SKM-1 (cell line): ENCODE measurements at regions not wholly inside any gene's neighbourhood (a gene's known extent, or its start where the extent isn't known, plus 50 kb on each side); places are given as distances from the start of the nearest gene placed in this dataset.

Experiments used
- DNase-seq: peaks from one replicate; lab custom pipeline; 2025; ENCODE audit not compliant: unreplicated experiment; lab: John Stamatoyannopoulos, UW

- no peak for DNase-seq
Observed at GRCh38 chr6:156087487-156087886, 631.8 kb upstream of the NOX3 start.

GRCh38 chr6:156082012-156082411, 626.4 kb upstream of the NOX3 start:
- no peak for DNase-seq

- DNase-seq = no peak
Observed at GRCh38 chr6:156080371-156080770, 624.7 kb upstream of the NOX3 start.

GRCh38 chr6:156068881-156069280, 613.2 kb upstream of the NOX3 start:
- DNase-seq = no peak

- DNase-seq = no peak
Observed at GRCh38 chr6:156065849-156066248, 610.2 kb upstream of the NOX3 start.

GRCh38 chr6:156062091-156062563, 606.5 kb upstream of the NOX3 start:
- no peak for DNase-seq

GRCh38 chr6:156061465-156061864, 605.8 kb upstream of the NOX3 start:
- DNase-seq = no peak

GRCh38 chr6:156060013-156060412, 604.4 kb upstream of the NOX3 start:
- DNase-seq = no peak

GRCh38 chr6:156058356-156058755, 602.7 kb upstream of the NOX3 start:
- no peak for DNase-seq

- DNase-seq = no peak
Observed at GRCh38 chr6:156057869-156058268, 602.2 kb upstream of the NOX3 start.

GRCh38 chr6:156056085-156056484, 600.4 kb upstream of the NOX3 start:
- DNase-seq = no peak

GRCh38 chr6:156053626-156054025, 598.0 kb upstream of the NOX3 start:
- no peak for DNase-seq

- DNase-seq = no peak
Observed at GRCh38 chr6:156046841-156047449, 591.3 kb upstream of the NOX3 start.

GRCh38 chr6:156046268-156046665, 590.6 kb upstream of the NOX3 start:
- no peak for DNase-seq

- DNase-seq = no peak
Observed at GRCh38 chr6:156045401-156046267, 590.0 kb upstream of the NOX3 start.

- no peak for DNase-seq
Observed at GRCh38 chr6:156033598-156033997, 578.0 kb upstream of the NOX3 start.

GRCh38 chr6:156031516-156031915, 575.9 kb upstream of the NOX3 start:
- no peak for DNase-seq

- DNase-seq = no peak
Observed at GRCh38 chr6:156030053-156030452, 574.4 kb upstream of the NOX3 start.

- DNase-seq = no peak
Observed at GRCh38 chr6:156029286-156029985, 573.8 kb upstream of the NOX3 start.

GRCh38 chr6:156028335-156029131, 572.9 kb upstream of the NOX3 start:
- no peak for DNase-seq

GRCh38 chr6:156027248-156027626, 571.6 kb upstream of the NOX3 start:
- no peak for DNase-seq
